Small intestine (tissue), 7 donors: ENCODE measurements at regions not wholly inside any gene's neighbourhood (a gene's known extent, or its start where the extent isn't known, plus 50 kb on each side); places are given as distances from the start of the nearest gene placed in this dataset.
A peak's percentile ranks its signal among the peaks of the same experiment; 100 is the strongest.

Experiments
- DNase-seq, 2 donors: peaks; one replicate each; pipeline versions ENCODE4 v3.0.0 to v3.0.0-alpha.2; 2013
- FAIRE-seq: peaks from 2 replicates; lab custom pipeline; 2012; peaks lifted over from hg19 to GRCh38; lab: Jason Lieb, UNC
- H3K27ac ChIP-seq, 3 donors: one replicate each; pipeline ENCODE4 v1.5.1; 2013; ENCODE audit warnings: low read length in 2 of 3, mild to moderate bottlenecking in 2 of 3, control low read depth in 1 of 3, inconsistent platforms in 1 of 3, low read depth in 1 of 3, moderate library complexity in 1 of 3
- H3K27me3 ChIP-seq, 3 donors: one replicate each; pipeline ENCODE4 v1.6.1; 2013; ENCODE audit warnings: low read length in 3 of 3, inconsistent platforms in 1 of 3; ENCODE audit not compliant: control insufficient read depth in 3 of 3, insufficient read depth in 3 of 3
- H3K36me3 ChIP-seq, 3 donors: one replicate each; pipeline ENCODE4 v1.6.1; 2013; ENCODE audit warnings: low read length in 3 of 3, inconsistent platforms in 1 of 3, low read depth in 1 of 3, mild to moderate bottlenecking in 1 of 3, moderate library complexity in 1 of 3; ENCODE audit not compliant: control insufficient read depth in 3 of 3, insufficient read depth in 2 of 3
- H3K4me1 ChIP-seq, 3 donors: one replicate each; pipeline ENCODE4 v1.6.1; 2013; ENCODE audit warnings: low read length in 2 of 3, inconsistent platforms in 1 of 3, low read depth in 1 of 3, mild to moderate bottlenecking in 1 of 3, moderate library complexity in 1 of 3; ENCODE audit not compliant: control insufficient read depth in 3 of 3, insufficient read depth in 2 of 3
- H3K4me3 ChIP-seq, 3 donors: one replicate each; pipeline ENCODE4 v1.5.1; 2013; ENCODE audit warnings: low read length in 3 of 3, control low read depth in 1 of 3, inconsistent platforms in 1 of 3, low read depth in 1 of 3, mild to moderate bottlenecking in 1 of 3, moderate library complexity in 1 of 3
- H3K9me3 ChIP-seq, 2 donors: one replicate each; pipeline ENCODE4 v1.6.1; 2013; ENCODE audit warnings: low read depth in 1 of 2, low read length in 1 of 2; ENCODE audit not compliant: control insufficient read depth in 2 of 2, insufficient read depth in 1 of 2
- WGBS, 3 donors: extraction: QIAGEN DNeasy Blood & Tissue Kit; methylation state at CpG; one replicate each; pipeline ENCODE4 v1.1.7; 2013; 5-methylcytosine and 5-hydroxymethylcytosine counted together
- donor health status: healthy with polysubstance abuse.
- donor health status: control.
- donor health status: control.
- donor health status: Bipolar disorder and iron deficiency.
- donor health status: healthy.

DNA sequence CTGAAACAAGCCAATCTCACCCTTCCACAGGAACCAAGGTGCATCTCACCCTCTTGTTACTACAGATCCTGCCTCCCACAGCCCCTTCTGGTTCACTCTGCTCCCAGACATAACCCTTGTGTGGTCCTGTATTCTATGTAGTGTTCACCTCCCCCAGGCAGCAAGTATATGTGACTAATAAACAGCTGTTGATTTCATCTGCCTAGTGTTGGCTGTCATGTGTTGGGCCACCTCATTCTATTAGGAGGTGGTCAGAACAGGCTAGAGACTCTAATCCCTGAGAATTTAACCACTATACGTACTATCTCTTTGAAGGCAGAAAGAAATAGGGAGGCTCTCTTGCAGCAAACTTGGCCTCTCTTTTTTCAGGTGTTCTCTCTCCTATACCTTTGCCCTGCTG lies 134.3 kb upstream of the RPL34 start:
- no peaks in the 10 kb centered on the region for H3K9me3 ChIP-seq
- H3K27ac ChIP-seq = no peak overlapping the region
- 34 to 66% (median 45%) methylated on average over 1 of the region's 1 CpG for WGBS, 3 donors
- no peaks in the 10 kb centered on the region for H3K4me1 ChIP-seq
- H3K27me3 ChIP-seq = no peaks in the 10 kb centered on the region
- no peak overlapping the region for H3K4me3 ChIP-seq
- H3K36me3 ChIP-seq = no peaks in the 10 kb centered on the region
- DNase-seq (no peak), FAIRE-seq (no peak)

DNA sequence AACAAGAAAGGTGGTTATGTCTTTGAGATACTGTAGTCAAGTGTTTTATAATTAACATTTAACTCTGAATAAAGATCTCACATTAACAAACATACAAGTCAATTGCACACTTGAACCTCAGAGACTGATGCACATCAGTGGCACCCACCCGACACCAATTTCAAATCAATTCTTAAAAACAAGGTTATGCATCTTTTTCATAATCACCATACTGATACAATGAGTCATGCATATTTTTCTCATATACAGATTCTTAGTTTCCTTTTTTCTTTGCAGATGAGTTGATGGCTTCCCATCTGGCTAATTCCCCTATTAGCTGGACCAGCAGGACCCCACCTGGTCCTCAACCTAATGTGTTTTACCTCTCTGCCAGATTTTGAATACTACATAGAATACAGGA lies 136.2 kb upstream of the RPL34 start:
- no peaks in the 10 kb centered on the region for H3K9me3 ChIP-seq
- no peaks in the 10 kb centered on the region for H3K36me3 ChIP-seq
- DNase-seq (no peak), FAIRE-seq (no peak)
- WGBS, 3 donors = 83 to 93% (median 88%) methylated on average over 1 of the region's 1 CpG
- H3K27me3 ChIP-seq = no peaks in the 10 kb centered on the region
- H3K27ac ChIP-seq = no peak overlapping the region
- H3K4me1 ChIP-seq = no peaks in the 10 kb centered on the region
- no peak overlapping the region for H3K4me3 ChIP-seq

DNA sequence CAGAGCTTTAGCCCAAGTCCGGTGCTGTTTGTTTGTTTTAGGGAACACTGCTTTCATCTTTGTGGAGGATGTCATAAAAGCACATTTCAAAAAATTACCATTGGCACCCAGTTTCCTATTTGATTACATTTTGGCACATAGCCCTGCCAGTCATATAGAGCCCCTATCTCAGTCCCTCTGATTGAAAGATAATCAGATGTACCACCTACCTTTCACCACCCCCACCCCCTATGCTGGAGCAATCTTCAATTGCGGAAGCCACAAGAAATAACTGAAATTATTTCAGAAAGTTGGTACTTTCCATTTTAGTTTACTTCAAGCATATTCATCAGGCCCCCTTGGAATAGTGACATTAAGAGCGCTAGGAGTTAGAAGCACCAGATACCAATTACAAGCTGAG lies 136.7 kb upstream of the RPL34 start:
- Histone ChIP-seq H3K4me1 (no peaks in the 10 kb centered on the region), H3K4me3 (no peak overlapping the region), H3K27me3 (no peaks in the 10 kb centered on the region), H3K9me3 (no peaks in the 10 kb centered on the region), H3K27ac (no peak overlapping the region), H3K36me3 (no peaks in the 10 kb centered on the region)
- 44 to 57% (median 52%) methylated on average over 3 of the region's 3 CpGs for WGBS, 3 donors
- FAIRE-seq (no peak), DNase-seq (no peak)

DNA sequence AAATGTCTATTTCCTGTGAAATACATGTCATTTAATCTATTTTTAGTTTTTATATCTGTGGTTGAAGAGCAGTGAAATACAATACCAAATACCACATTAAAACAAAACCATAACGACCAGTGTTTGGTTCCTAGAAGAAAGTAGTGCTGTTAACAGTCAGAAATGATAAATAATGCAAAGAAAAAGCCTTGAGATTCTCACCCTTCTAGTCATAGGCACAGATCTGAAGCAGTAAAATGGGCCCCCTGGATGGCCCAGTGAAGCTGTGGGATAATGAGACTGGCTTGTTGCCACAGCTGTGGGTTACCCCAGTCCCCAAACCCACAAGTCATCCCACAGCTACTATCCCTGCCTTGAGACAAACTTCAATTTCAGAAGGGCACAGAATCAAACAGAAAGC lies 137.3 kb upstream of the RPL34 start:
- no peak for DNase-seq
- H3K27me3 ChIP-seq = no peaks in the 10 kb centered on the region
- no peaks in the 10 kb centered on the region for H3K4me1 ChIP-seq
- H3K9me3 ChIP-seq = no peaks in the 10 kb centered on the region
- no peak overlapping the region for H3K27ac ChIP-seq
- FAIRE-seq = no peak
- 3 to 9% (median 7%) methylated on average over 1 of the region's 1 CpG for WGBS, 3 donors
- H3K4me3 ChIP-seq = no peak overlapping the region
- H3K36me3 ChIP-seq = no peaks in the 10 kb centered on the region

DNA sequence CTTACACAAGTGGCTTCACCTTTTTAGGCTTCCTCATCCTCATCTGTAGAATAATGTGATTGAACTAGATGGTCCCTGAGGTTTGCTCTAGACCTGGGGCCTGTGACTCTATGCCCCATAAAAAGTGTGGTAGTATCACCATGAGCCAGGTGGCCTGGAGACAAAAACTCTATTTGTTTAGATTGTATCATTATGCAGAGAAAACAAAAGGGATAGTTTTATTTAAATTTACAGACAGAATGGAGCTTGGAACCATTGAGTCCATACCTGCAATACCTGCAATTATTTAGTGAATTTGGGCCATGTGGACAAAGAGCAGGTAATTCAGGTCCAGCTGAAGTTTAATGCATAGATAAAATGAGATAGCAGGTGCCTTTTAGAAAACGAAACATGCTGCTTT lies 139.5 kb upstream of the RPL34 start:
- FAIRE-seq = no peak

DNA sequence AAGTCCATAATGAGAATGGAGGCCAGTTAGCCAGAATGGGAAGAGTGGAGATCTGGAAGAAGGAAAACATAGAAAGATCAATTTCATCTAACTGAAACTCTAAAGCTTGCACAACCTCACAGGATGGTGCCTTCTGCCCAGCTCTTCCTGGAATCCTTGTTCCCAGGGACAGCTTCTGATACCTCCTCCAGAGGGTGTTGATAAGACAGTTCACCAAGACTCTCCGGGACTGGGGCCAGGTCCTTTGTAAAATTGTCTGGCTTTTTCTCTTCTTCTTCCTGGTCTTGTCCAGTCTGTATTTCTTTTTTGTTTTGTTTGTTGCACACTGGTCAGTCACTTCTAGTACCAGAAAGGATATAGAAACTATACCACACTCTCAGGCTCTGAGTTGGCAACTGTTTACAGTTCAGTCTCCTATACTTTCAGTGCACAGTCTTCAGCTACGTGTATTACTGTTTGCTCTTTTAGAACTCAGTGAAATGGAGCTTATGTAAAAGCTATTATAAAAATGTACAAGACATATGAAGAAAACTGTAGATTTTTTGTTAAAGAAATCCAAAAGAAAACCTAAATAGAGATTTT lies 142.8 kb upstream of the RPL34 start:
- no peak overlapping the region for H3K4me3 ChIP-seq
- no peaks in the 10 kb centered on the region for H3K36me3 ChIP-seq
- no peak for FAIRE-seq
- H3K9me3 ChIP-seq = peaks cover 0 to 3% of the 10 kb centered on the region in 2 donors
- H3K27me3 ChIP-seq = no peaks in the 10 kb centered on the region
- WGBS, 3 donors = 43 to 68% (median 61%) methylated on average over 2 of the region's 2 CpGs
- no peaks in the 10 kb centered on the region for H3K4me1 ChIP-seq
- DNase-seq = no peak
- no peak overlapping the region for H3K27ac ChIP-seq

More for the DNA sequence above, 139.5 kb upstream of the RPL34 start:
- H3K27me3 ChIP-seq = no peaks in the 10 kb centered on the region
- no peak overlapping the region for H3K27ac ChIP-seq
- no peak for DNase-seq
- H3K4me1 ChIP-seq = no peaks in the 10 kb centered on the region
- WGBS, 3 donors = 75 to 87% (median 79%) methylated on average over 1 of the region's 1 CpG
- H3K4me3 ChIP-seq = no peak overlapping the region
- H3K9me3 ChIP-seq = no peaks in the 10 kb centered on the region
- H3K36me3 ChIP-seq = no peaks in the 10 kb centered on the region

DNA sequence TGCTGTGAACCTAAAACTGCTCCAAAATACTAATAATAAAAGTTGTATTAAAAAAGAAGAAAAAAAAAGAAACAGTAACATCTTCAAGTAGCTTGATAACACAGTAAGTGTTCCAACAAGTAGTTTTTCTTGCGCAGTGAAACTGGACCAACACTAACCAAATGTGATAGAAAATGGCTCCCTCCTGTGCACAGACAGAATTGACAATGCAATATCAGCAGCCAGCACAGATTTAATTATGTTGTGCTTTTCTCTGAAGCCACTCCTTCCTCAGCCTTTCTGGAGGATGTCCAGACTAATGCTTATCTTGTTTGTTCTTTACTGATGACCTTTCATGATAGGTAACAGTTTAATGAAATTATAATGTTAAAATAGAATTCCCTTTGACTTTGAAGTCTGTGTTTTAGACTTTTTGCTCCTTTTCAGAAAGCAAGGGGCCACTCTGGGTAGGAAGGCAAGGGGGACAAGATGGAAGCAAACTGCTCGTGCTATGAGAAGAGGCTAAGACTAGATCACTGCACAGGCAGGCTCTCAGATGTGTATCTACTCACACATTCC lies 147.1 kb upstream of the RPL34 start:
- Histone ChIP-seq H3K4me1 (no peaks in the 10 kb centered on the region), H3K36me3 (no peaks in the 10 kb centered on the region)
- DNase-seq = peak in 1 of 2 donors; percentile 16

DNA sequence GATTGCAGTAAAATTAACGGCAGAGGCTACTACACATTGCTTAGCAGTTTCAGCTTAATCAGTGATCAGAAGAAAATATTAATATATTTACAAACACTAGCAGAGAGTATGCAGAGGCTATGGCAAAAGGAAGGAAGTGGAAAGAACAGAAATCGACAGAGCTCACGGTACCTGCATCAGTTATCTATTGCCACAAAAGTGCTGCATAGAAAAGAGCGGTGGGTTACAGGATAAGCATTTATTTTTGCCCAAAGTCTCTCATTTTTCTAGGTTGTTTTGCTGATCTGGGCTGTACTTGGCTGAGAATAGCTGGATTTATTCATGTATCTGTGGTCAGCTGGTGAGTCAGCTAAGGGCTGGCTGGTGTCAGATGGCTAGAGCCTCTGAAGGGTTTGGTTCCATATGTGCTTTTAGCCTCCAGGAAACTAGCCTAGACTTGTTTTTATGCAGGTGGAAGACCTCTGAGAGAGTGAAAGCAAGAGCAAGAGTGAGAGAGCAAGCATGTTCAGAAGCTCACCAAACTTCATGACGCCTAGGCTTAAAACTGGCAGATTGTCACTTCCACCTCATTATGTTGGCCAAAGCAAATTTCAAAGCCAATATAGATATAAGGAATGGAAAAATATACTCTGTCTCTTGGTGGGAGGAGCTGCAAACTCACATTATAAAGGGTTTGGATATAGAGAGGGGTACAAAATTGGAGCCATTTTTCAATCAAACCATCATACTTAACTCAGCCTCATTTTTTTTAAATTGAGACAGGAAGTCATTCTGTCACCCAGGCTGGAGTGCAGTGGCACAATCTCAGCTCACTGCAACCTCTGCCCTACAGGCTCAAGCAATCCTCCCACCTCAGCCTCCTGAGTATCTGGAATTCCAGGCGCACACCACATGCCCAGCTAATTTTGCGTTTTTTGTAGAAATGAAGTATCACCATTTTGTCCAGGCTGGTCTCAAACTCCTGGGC lies 153.2 kb upstream of the RPL34 start:
- FAIRE-seq (no peak), DNase-seq (no peak)
- Histone ChIP-seq H3K9me3 (no peaks in the 10 kb centered on the region), H3K27me3 (no peaks in the 10 kb centered on the region), H3K4me1 (no peaks in the 10 kb centered on the region), H3K27ac (no peak overlapping the region), H3K4me3 (no peak overlapping the region), H3K36me3 (no peaks in the 10 kb centered on the region)
- WGBS, 3 donors = 79 to 89% (median 80%) methylated on average over 7 of the region's 7 CpGs

More for the DNA sequence above, 147.1 kb upstream of the RPL34 start:
- peaks cover 0 to 3% of the 10 kb centered on the region in 2 donors for H3K9me3 ChIP-seq
- H3K27me3 ChIP-seq = no peaks in the 10 kb centered on the region
- WGBS, 3 donors = 29 to 62% (median 62%) methylated on average over 2 of the region's 2 CpGs
- FAIRE-seq = no peak
- no peak overlapping the region for H3K27ac ChIP-seq
- H3K4me3 ChIP-seq = no peak overlapping the region
